A673 (cell line): ENCODE measurements at regions not wholly inside any gene's neighbourhood (a gene's known extent, or its start where the extent isn't known, plus 50 kb on each side); places are given as distances from the start of the nearest gene placed in this dataset.

Experiments
- BruUV-seq: library from RNA; stranded (reverse); fragments of 400-500 nt; replicated peaks from 2 replicates; lab custom pipeline; 2021; lab: Mats Ljungman, UMichigan
- CTCF ChIA-PET: fragments of 300-600 bp; sonication (Branson Sonifier 250); formaldehyde crosslinking; loops from one replicate; lab custom pipeline; 2022; ENCODE audit warnings: antibody characterized with exemption; lab: Charles Lee
- POLR2A ChIA-PET: fragments of 300-600 bp; sonication (Branson Sonifier 250); formaldehyde crosslinking; loops from one replicate; lab custom pipeline; 2022; ENCODE audit warnings: antibody characterized with exemption; ENCODE audit not compliant: low non-redundant PET; lab: Charles Lee
- DNase-seq: peaks from one replicate; pipeline ENCODE4 v3.0.0-alpha.2; 2015; ENCODE audit warnings: low spot score
- H3K27ac ChIP-seq: fragments of 200-600 bp; sonication (generic); 2 replicates; pipeline ENCODE4 v1.5.1; 2016; ENCODE audit warnings: mixed run types, low read depth, mild to moderate bottlenecking, mixed read lengths, antibody characterized with exemption, low read length; ENCODE audit not compliant: poor library complexity, severe bottlenecking
- H3K27me3 ChIP-seq: fragments of 200-600 bp; sonication (generic); replicated peaks from 2 replicates; pipeline ENCODE4 v1.6.1; 2017; ENCODE audit warnings: mixed run types, low read depth, mild to moderate bottlenecking, mixed read lengths, antibody characterized with exemption, low read length; ENCODE audit not compliant: insufficient read depth, poor library complexity
- H3K36me3 ChIP-seq: fragments of 200-600 bp; sonication (generic); 2 replicates; pipeline ENCODE4 v1.6.1; 2016; ENCODE audit warnings: mixed run types, mild to moderate bottlenecking, mixed read lengths, antibody characterized with exemption, low read length; ENCODE audit not compliant: insufficient read depth, poor library complexity, severe bottlenecking
- H3K4me1 ChIP-seq: fragments of 200-600 bp; sonication (generic); 2 replicates; pipeline ENCODE4 v1.6.1; 2017; ENCODE audit warnings: mixed run types, mild to moderate bottlenecking, mixed read lengths, antibody characterized with exemption, low read length; ENCODE audit not compliant: insufficient read depth, poor library complexity, severe bottlenecking
- H3K4me3 ChIP-seq: fragments of 200-600 bp; sonication (generic); 2 replicates; pipeline ENCODE4 v1.5.1; 2016; ENCODE audit warnings: low read depth, mixed run types, mild to moderate bottlenecking, mixed read lengths, low read length; ENCODE audit not compliant: poor library complexity, severe bottlenecking
- H3K9me3 ChIP-seq: fragments of 200-600 bp; sonication (generic); 2 replicates; pipeline ENCODE4 v1.6.1; 2016; ENCODE audit warnings: mixed run types, low read depth, mild to moderate bottlenecking, mixed read lengths, antibody characterized with exemption, low read length; ENCODE audit not compliant: poor library complexity, severe bottlenecking
- CTCF ChIP-seq: fragments of 300-800, 200-600 bp; sonication (generic); conservative IDR thresholded peaks from 2 replicates; pipeline ENCODE4 v1.5.1; 2017; ENCODE audit warnings: low read depth, mild to moderate bottlenecking, antibody characterized with exemption, low read length, moderate library complexity, mixed read lengths
- EZH2 ChIP-seq: fragments of 200-600 bp; sonication (generic); IDR thresholded peaks from 2 replicates; pipeline ENCODE4 v1.6.1; 2017; ENCODE audit warnings: borderline replicate concordance, low read depth, mild to moderate bottlenecking, mixed read lengths, antibody characterized with exemption, low read length; ENCODE audit not compliant: poor library complexity, severe bottlenecking
- intact Hi-C: fragments of 100-400 bp; cut with micrococcal nuclease; formaldehyde crosslinking; loops from one replicate; pipeline ENCODE4 v1.10.0; 2022; ENCODE audit not compliant: unreplicated experiment

DNA sequence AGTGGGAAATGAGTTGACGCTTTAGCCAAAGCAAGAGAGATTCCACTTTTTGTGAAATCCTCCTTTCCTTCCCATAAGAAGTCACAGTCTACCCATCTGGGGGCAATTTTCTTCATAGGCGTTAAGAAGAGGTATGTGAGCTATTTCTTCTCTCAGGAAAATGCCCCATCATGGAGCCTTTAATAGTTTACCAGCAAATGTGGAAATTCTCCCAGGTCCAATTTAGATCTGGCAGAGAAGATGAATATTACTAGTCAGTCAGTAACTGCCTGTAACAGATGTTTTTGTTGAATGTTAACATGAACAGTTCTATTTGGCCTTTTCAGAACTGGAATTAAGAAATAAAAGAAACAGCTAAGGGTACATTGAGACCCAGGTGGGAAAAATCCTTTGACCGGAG lies 156.4 kb upstream of the RFX3 start:
- TF ChIP-seq EZH2 = no peak
- no peak for TF ChIP-seq CTCF
- no peaks in the 10 kb centered on the region for H3K9me3 ChIP-seq
- H3K36me3 ChIP-seq = no peaks in the 10 kb centered on the region
- no peaks in the 10 kb centered on the region for H3K27me3 ChIP-seq
- H3K4me1 ChIP-seq = no peaks in the 10 kb centered on the region
- no peak overlapping the region for H3K27ac ChIP-seq
- no peak overlapping the region for H3K4me3 ChIP-seq
- BruUV-seq = no TSS peak
- DNase-seq = no peak
- POLR2A ChIA-PET = interaction anchor here (0.5 kb wide), 1 partner anchor 241 kb away, joined by 3 read pairs; no protein-coding TSS in a partner anchor
- CTCF ChIA-PET = no interaction called here
- intact Hi-C loops = no loop called here

DNA sequence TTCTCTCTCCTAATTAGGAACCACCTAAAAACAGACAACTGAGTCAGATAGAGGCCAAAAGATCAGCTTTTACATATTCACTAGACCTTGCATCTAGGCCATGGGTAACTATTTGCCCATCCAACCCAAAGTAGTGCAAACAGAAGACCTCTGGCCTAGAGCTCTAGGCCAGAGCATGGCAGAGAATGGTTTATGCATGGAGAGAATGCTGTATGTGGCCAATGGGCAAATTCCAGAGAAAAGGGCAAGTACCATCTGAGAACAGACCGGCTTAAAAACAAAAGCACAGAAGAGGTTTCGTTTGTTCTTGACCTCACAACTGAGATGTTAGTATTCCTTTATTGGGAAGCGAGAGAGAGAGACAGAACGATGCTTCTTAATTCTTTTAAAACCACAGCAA lies 151.7 kb upstream of the RFX3 start:
- intact Hi-C loops = no loop called here
- Histone ChIP-seq H3K4me3 (no peak overlapping the region), H3K27me3 (no peaks in the 10 kb centered on the region), H3K36me3 (no peaks in the 10 kb centered on the region), H3K9me3 (no peaks in the 10 kb centered on the region), H3K4me1 (no peaks in the 10 kb centered on the region), H3K27ac (no peak overlapping the region)
- no peak for TF ChIP-seq EZH2
- TF ChIP-seq CTCF = no peak
- ChIA-PET POLR2A (no interaction called here), CTCF (no interaction called here)
- DNase-seq = no peak
- BruUV-seq = no TSS peak

GRCh38 chr9:3676766-3677165 lies 151.0 kb upstream of the RFX3 start:
- no peaks in the 10 kb centered on the region for H3K9me3 ChIP-seq
- intact Hi-C loops = no loop called here
- no peak for DNase-seq
- TF ChIP-seq CTCF (no peak), EZH2 (no peak)
- no peaks in the 10 kb centered on the region for H3K36me3 ChIP-seq
- no peaks in the 10 kb centered on the region for H3K4me1 ChIP-seq
- ChIA-PET CTCF (no interaction called here), POLR2A (no interaction called here)
- no TSS peak for BruUV-seq
- no peak overlapping the region for H3K4me3 ChIP-seq
- no peak overlapping the region for H3K27ac ChIP-seq
- H3K27me3 ChIP-seq = no peaks in the 10 kb centered on the region
